ENCODE measurements at regions not wholly inside any gene's neighbourhood (a gene's known extent, or its start where the extent isn't known, plus 50 kb on each side); places are given as distances from the start of the nearest gene placed in this dataset.

DNA sequence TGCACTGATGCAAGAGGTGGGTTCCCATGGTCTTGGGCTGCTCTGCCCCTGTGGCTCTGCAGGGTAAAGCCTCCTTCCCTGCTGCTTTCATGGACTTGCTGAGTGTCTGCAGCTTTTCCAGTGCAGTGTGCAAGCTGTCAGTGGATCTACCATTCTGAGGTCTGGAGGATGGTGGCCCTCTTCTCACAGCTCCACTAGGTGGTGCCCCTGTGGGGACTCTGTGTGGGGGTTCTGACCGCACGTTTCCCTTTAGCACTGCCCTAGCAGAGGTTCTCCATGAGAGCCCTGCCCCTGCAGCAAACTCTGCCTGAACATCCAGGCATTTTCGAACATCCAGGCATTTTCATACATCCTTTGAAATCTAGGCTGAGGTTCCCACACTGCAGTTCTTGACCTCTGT, 329.8 kb upstream of the NAALADL2 start:
- H3K36me3 ChIP-seq (ENCODE audit: control insufficient read depth in 4 of 4, insufficient read depth in 3 of 4, low read depth in 1 of 4, low read length in 3 of 4), result no peaks in the 10 kb centered on the region
- no peak overlapping the region for H3K4me3 ChIP-seq (ENCODE audit: low read depth in 1 of 3, low read length in 3 of 3)
- WGBS, result 91% methylated on average over 3 of the region's 3 CpGs
- H3K9me3 ChIP-seq (ENCODE audit: control insufficient read depth in 4 of 4, low read length in 3 of 4), result no peaks in the 10 kb centered on the region
- H3K9ac ChIP-seq (ENCODE audit: low read depth in 1 of 2, low read length in 2 of 2), result no peak overlapping the region
- TF ChIP-seq FOXA2 (IDR thresholded peaks at IDR 0.05) (no peak), REST (IDR thresholded peaks at IDR 0.05) (no peak), EGR1 (IDR thresholded peaks at IDR 0.05; ENCODE audit: low read depth in 2 of 2) (no peak), RXRA (IDR thresholded peaks at IDR 0.05) (no peak), MAX (IDR thresholded peaks at IDR 0.05) (no peak), SP1 (IDR thresholded peaks at IDR 0.05) (no peak), RAD21 (IDR thresholded peaks at IDR 0.05) (no peak), HNF4A (conservative IDR thresholded peaks at IDR 0.05) (no peak), FOXA1 (IDR thresholded peaks at IDR 0.05) (no peak), CTCF (IDR thresholded peaks at IDR 0.05; ENCODE audit: low read depth, low read length, missing input control) (no peak), TAF1 (conservative IDR thresholded peaks at IDR 0.05) (no peak), ATF3 (IDR thresholded peaks at IDR 0.05) (no peak), YY1 (IDR thresholded peaks at IDR 0.05) (no peak), JUND (IDR thresholded peaks at IDR 0.05) (no peak), HNF4G (IDR thresholded peaks at IDR 0.05) (no peak), GABPA (IDR thresholded peaks at IDR 0.05 in 1 of 2, conservative IDR thresholded peaks at IDR 0.05 in 1 of 2) (no peak)
- no peaks in the 10 kb centered on the region for H3K27me3 ChIP-seq (ENCODE audit: control insufficient read depth in 4 of 4, insufficient read depth in 4 of 4, low read length in 3 of 4)
- no peak for DNase-seq (ENCODE audit: low spot score)
- H3K27ac ChIP-seq (ENCODE audit: low read depth in 1 of 2, low read length in 2 of 2), result no peak overlapping the region
- peaks cover 2 to 21% (median 14%) of the 10 kb centered on the region in 4 donors for H3K4me1 ChIP-seq (ENCODE audit: control insufficient read depth in 4 of 4, insufficient read depth in 4 of 4, low read length in 3 of 4)

- Histone ChIP-seq H3K27me3 (ENCODE audit: control insufficient read depth in 4 of 4, insufficient read depth in 4 of 4, low read length in 3 of 4) (no peaks in the 10 kb centered on the region), H3K9me3 (ENCODE audit: control insufficient read depth in 4 of 4, low read length in 3 of 4) (no peaks in the 10 kb centered on the region), H3K4me3 (ENCODE audit: low read depth in 1 of 3, low read length in 3 of 3) (no peak overlapping the region), H3K27ac (ENCODE audit: low read depth in 1 of 2, low read length in 2 of 2) (no peak overlapping the region), H3K4me1 (ENCODE audit: control insufficient read depth in 4 of 4, insufficient read depth in 4 of 4, low read length in 3 of 4) (peaks cover 2 to 21% (median 16%) of the 10 kb centered on the region in 4 donors), H3K36me3 (ENCODE audit: control insufficient read depth in 4 of 4, insufficient read depth in 3 of 4, low read depth in 1 of 4, low read length in 3 of 4) (no peaks in the 10 kb centered on the region), H3K9ac (ENCODE audit: low read depth in 1 of 2, low read length in 2 of 2) (no peak overlapping the region)
- no peak for DNase-seq (ENCODE audit: low spot score)
- WGBS, result 34% methylated on average over 5 of the region's 5 CpGs
- no peak for TF ChIP-seq RAD21 (IDR thresholded peaks at IDR 0.05)
- TF ChIP-seq TAF1 (conservative IDR thresholded peaks at IDR 0.05), result no peak
- no peak for TF ChIP-seq GABPA (IDR thresholded peaks at IDR 0.05 in 1 of 2, conservative IDR thresholded peaks at IDR 0.05 in 1 of 2)
- no peak for TF ChIP-seq MAX (IDR thresholded peaks at IDR 0.05)
- no peak for TF ChIP-seq FOXA2 (IDR thresholded peaks at IDR 0.05)
- TF ChIP-seq SP1 (IDR thresholded peaks at IDR 0.05), result peak; percentile 50
- TF ChIP-seq ATF3 (IDR thresholded peaks at IDR 0.05), result no peak
- TF ChIP-seq FOXA1 (IDR thresholded peaks at IDR 0.05), result no peak
- peak; percentile 61 to 62 for TF ChIP-seq HNF4A (conservative IDR thresholded peaks at IDR 0.05)
- TF ChIP-seq REST (IDR thresholded peaks at IDR 0.05), result no peak
- no peak for TF ChIP-seq ZBTB33 (IDR thresholded peaks at IDR 0.05)
- peak in 1 of 2 donors; percentile 34 for TF ChIP-seq RXRA (IDR thresholded peaks at IDR 0.05)
Measured at GRCh38 chr3:174531262-174531982, 327.7 kb upstream of the NAALADL2 start.
